ENCODE measurements at regions not wholly inside any gene's neighbourhood (a gene's known extent, or its start where the extent isn't known, plus 50 kb on each side); places are given as distances from the start of the nearest gene placed in this dataset.
A peak's percentile ranks its signal among the peaks of the same experiment; 100 is the strongest.

DNA sequence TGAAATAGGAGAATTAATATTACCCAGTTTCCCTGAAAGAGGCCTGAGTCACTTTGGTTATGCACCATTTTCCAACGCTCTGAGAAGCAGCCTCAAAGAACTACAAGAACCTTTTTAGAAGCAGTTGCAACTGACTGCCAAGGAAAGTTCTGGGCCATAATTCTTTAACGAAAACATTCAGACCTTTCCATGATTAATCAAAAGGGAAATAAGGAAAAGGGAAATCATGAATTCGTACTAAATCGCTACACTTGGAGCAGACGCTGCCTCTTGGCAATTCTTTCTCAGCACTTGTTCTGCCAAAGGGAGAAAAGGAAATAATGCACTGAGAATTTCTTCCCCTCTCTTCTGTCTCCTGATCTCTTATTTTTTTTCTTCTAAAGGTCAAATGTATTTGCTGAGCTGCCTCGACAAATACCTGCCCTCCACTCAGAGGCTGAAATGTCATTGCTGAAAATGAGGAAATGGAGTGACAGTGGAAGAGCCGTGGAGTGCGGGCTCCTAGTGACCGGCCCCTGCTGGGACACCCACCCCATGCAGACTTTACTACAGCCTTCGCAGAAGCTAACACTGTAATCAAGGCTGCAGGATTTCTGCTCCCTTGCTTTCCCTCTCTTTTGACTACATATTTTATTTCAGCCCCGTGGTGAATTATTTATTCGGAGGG lies 67.9 kb upstream of the GALNT2 start:
- no peak for FAIRE-seq
- H3K4me3 ChIP-seq (ENCODE audit: low read length in 3 of 3), result no peak overlapping the region
- DNase-seq, result peak in 2 of 5 donors; percentile 11 to 76
- no peak overlapping the region for H3K9ac ChIP-seq (ENCODE audit: low read length in 3 of 3)
- no peaks in the 10 kb centered on the region for H3K36me3 ChIP-seq (ENCODE audit: control insufficient read depth in 2 of 3, insufficient read depth in 3 of 3, low read length in 3 of 3)
- H3K27me3 ChIP-seq (ENCODE audit: control insufficient read depth, insufficient read depth, low read length), result no peaks in the 10 kb centered on the region
- TF ChIP-seq, protein P1, sequence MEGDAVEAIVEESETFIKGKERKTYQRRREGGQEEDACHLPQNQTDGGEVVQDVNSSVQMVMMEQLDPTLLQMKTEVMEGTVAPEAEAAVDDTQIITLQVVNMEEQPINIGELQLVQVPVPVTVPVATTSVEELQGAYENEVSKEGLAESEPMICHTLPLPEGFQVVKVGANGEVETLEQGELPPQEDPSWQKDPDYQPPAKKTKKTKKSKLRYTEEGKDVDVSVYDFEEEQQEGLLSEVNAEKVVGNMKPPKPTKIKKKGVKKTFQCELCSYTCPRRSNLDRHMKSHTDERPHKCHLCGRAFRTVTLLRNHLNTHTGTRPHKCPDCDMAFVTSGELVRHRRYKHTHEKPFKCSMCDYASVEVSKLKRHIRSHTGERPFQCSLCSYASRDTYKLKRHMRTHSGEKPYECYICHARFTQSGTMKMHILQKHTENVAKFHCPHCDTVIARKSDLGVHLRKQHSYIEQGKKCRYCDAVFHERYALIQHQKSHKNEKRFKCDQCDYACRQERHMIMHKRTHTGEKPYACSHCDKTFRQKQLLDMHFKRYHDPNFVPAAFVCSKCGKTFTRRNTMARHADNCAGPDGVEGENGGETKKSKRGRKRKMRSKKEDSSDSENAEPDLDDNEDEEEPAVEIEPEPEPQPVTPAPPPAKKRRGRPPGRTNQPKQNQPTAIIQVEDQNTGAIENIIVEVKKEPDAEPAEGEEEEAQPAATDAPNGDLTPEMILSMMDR (IDR thresholded peaks at IDR 0.05; ENCODE audit: borderline replicate concordance, extremely low read depth, insufficient read depth), result no peak
- H3K9me3 ChIP-seq (ENCODE audit: control insufficient read depth in 2 of 3, insufficient read depth in 1 of 3, low read length in 3 of 3), result no peaks in the 10 kb centered on the region
- peaks cover 0 to 3% (median 3%) of the 10 kb centered on the region in 3 donors for H3K4me1 ChIP-seq (ENCODE audit: control insufficient read depth in 2 of 3, insufficient read depth in 2 of 3, low read depth in 1 of 3, low read length in 3 of 3)
- no peak overlapping the region for H3K27ac ChIP-seq (ENCODE audit: low read depth in 2 of 2, low read length in 2 of 2)
- intact Hi-C loops (cut with DNase I), result no loop called here

DNA sequence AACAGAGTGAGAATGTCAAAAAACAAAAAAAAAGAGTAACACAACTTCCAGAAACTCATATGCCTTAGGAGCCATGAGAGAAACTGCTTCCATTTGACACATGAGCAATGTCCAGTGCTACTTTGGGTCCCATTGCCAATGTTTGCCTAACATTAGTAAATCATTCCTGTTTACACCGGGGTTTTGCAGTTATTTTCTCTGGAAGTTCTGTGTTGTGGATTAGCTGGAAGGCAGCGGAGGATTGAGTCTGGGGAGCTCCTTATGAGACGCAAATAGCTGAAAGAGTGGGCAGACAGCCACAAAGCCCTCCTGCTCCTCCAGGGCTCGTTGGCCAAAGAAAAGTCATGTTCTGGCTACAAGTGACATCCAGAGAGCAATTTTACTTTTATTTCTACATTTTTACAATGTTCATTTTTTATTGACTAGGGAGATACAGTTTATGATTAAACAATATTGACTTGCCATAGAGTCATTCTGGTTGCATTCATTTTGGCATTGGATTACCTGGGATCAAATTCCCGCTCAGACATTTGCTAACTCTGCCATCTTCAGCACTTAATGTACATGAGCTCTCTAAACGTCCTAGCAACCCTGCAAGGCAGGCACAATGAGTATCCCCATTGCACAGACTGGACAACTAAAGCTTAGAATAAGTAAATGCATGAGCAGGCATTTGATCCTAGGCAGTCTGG lies 66.4 kb upstream of the GALNT2 start:
- H3K36me3 ChIP-seq (ENCODE audit: control insufficient read depth in 2 of 3, insufficient read depth in 3 of 3, low read length in 3 of 3), result no peaks in the 10 kb centered on the region
- no peak overlapping the region for H3K27ac ChIP-seq (ENCODE audit: low read depth in 2 of 2, low read length in 2 of 2)
- DNase-seq, result peak in 1 of 5 donors; percentile 19
- H3K4me3 ChIP-seq (ENCODE audit: low read length in 3 of 3), result no peak overlapping the region
- H3K27me3 ChIP-seq (ENCODE audit: control insufficient read depth, insufficient read depth, low read length), result no peaks in the 10 kb centered on the region
- H3K4me1 ChIP-seq (ENCODE audit: control insufficient read depth in 2 of 3, insufficient read depth in 2 of 3, low read depth in 1 of 3, low read length in 3 of 3), result peaks cover 0 to 3% (median 3%) of the 10 kb centered on the region in 3 donors
- H3K9ac ChIP-seq (ENCODE audit: low read length in 3 of 3), result no peak overlapping the region
- TF ChIP-seq, protein P1 (IDR thresholded peaks at IDR 0.05; ENCODE audit: borderline replicate concordance, extremely low read depth, insufficient read depth), result no peak
- H3K9me3 ChIP-seq (ENCODE audit: control insufficient read depth in 2 of 3, insufficient read depth in 1 of 3, low read length in 3 of 3), result no peaks in the 10 kb centered on the region
- intact Hi-C loops (cut with DNase I), result no loop called here
- no peak for FAIRE-seq

DNA sequence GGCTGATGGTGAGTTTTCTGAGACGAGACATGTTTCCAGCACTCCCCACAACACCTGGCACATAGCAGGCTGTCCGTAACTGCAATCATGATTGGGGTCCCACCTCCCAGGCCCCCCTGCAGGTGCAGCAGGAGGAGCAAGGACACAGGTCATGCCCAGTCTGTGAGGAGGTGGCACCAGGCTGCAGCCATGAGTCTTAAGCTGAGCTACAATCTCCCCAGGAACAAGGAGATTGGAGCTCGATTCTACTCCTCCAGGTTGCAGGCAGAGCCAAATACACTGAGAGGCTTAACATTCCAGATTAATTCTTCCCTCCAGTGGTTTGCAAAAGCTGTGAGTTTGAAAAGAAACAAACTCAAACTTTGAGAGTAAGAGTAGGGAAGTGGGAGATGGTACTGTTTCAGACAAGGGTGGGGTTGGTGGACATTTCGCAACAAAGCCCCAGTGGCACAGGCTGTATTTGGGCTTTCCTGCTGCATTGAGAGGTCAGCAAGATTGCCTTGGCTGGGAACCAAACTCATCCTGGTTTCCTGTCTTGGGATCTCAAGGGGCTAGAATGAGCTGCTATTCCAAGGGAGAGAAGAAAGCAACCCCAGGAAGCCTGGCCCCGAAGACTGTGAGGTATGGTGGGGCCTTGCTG lies 64.8 kb upstream of the GALNT2 start:
- intact Hi-C loops (cut with DNase I), result no loop called here
- no peak overlapping the region for H3K4me3 ChIP-seq (ENCODE audit: low read length in 3 of 3)
- TF ChIP-seq, protein P1 (IDR thresholded peaks at IDR 0.05; ENCODE audit: borderline replicate concordance, extremely low read depth, insufficient read depth), result no peak
- no peaks in the 10 kb centered on the region for H3K36me3 ChIP-seq (ENCODE audit: control insufficient read depth in 2 of 3, insufficient read depth in 3 of 3, low read length in 3 of 3)
- no peak overlapping the region for H3K9ac ChIP-seq (ENCODE audit: low read length in 3 of 3)
- peaks cover 0 to 3% (median 3%) of the 10 kb centered on the region in 3 donors for H3K4me1 ChIP-seq (ENCODE audit: control insufficient read depth in 2 of 3, insufficient read depth in 2 of 3, low read depth in 1 of 3, low read length in 3 of 3)
- no peak for FAIRE-seq
- H3K9me3 ChIP-seq (ENCODE audit: control insufficient read depth in 2 of 3, insufficient read depth in 1 of 3, low read length in 3 of 3), result no peaks in the 10 kb centered on the region
- DNase-seq, result no peak
- no peak overlapping the region for H3K27ac ChIP-seq (ENCODE audit: low read depth in 2 of 2, low read length in 2 of 2)
- no peaks in the 10 kb centered on the region for H3K27me3 ChIP-seq (ENCODE audit: control insufficient read depth, insufficient read depth, low read length)
